ENCODE measurements at regions not wholly inside any gene's neighbourhood (a gene's known extent, or its start where the extent isn't known, plus 50 kb on each side); places are given as distances from the start of the nearest gene placed in this dataset.

GRCh38 chr3:30201715-30202114, 404.7 kb upstream of the TGFBR2 start:
- Mint-ChIP-seq H3K27ac (no peak overlapping the region), H3K9me3 (ENCODE audit: low read depth) (peaks cover 4% of the 10 kb centered on the region), H3K27me3 (peaks cover 7% of the 10 kb centered on the region), H3K36me3 (ENCODE audit: insufficient read depth) (no peaks in the 10 kb centered on the region), H3K4me3 (ENCODE audit: low read depth) (no peak overlapping the region), H3K4me1 (ENCODE audit: low read depth) (peaks cover 9% of the 10 kb centered on the region)
- no peak for DNase-seq (ENCODE audit: low spot score, unreplicated experiment)
- no peak for TF ChIP-seq CTCF (IDR thresholded peaks at IDR 0.05; ENCODE audit: unreplicated experiment)

- H3K9me3 Mint-ChIP-seq (ENCODE audit: low read depth): peaks cover 4% of the 10 kb centered on the region
- DNase-seq (ENCODE audit: low spot score, unreplicated experiment): no peak
Measured at GRCh38 chr3:30203301-30203700, 403.1 kb upstream of the TGFBR2 start.

GRCh38 chr3:30204126-30204525, 402.3 kb upstream of the TGFBR2 start:
- Mint-ChIP-seq H3K9me3 (ENCODE audit: low read depth) (peaks cover 4% of the 10 kb centered on the region), H3K36me3 (ENCODE audit: insufficient read depth) (no peaks in the 10 kb centered on the region), H3K27me3 (no peaks in the 10 kb centered on the region), H3K27ac (no peak overlapping the region), H3K4me3 (ENCODE audit: low read depth) (no peak overlapping the region), H3K4me1 (ENCODE audit: low read depth) (peaks cover 4% of the 10 kb centered on the region)
- DNase-seq (ENCODE audit: low spot score, unreplicated experiment): no peak
- TF ChIP-seq CTCF (IDR thresholded peaks at IDR 0.05; ENCODE audit: unreplicated experiment): no peak

More at GRCh38 chr3:30203301-30203700, 403.1 kb upstream of the TGFBR2 start:
- Mint-ChIP-seq H3K27me3 (peaks cover under 1% of the 10 kb centered on the region), H3K27ac (no peak overlapping the region), H3K36me3 (ENCODE audit: insufficient read depth) (no peaks in the 10 kb centered on the region), H3K4me3 (ENCODE audit: low read depth) (no peak overlapping the region), H3K4me1 (ENCODE audit: low read depth) (peaks cover 4% of the 10 kb centered on the region)
- no peak for TF ChIP-seq CTCF (IDR thresholded peaks at IDR 0.05; ENCODE audit: unreplicated experiment)

GRCh38 chr3:30206051-30206450, 400.4 kb upstream of the TGFBR2 start:
- no peaks in the 10 kb centered on the region for H3K36me3 Mint-ChIP-seq (ENCODE audit: insufficient read depth)

GRCh38 chr3:30221619-30222018, 384.8 kb upstream of the TGFBR2 start:
- DNase-seq (ENCODE audit: low spot score, unreplicated experiment): no peak
- H3K4me3 Mint-ChIP-seq (ENCODE audit: low read depth): no peak overlapping the region

More at GRCh38 chr3:30206051-30206450, 400.4 kb upstream of the TGFBR2 start:
- peaks cover 4% of the 10 kb centered on the region for H3K9me3 Mint-ChIP-seq (ENCODE audit: low read depth)
- no peak for DNase-seq (ENCODE audit: low spot score, unreplicated experiment)
- TF ChIP-seq CTCF (IDR thresholded peaks at IDR 0.05; ENCODE audit: unreplicated experiment): no peak
- no peaks in the 10 kb centered on the region for H3K27me3 Mint-ChIP-seq
- no peak overlapping the region for H3K4me3 Mint-ChIP-seq (ENCODE audit: low read depth)
- peaks cover 4% of the 10 kb centered on the region for H3K4me1 Mint-ChIP-seq (ENCODE audit: low read depth)
- no peak overlapping the region for H3K27ac Mint-ChIP-seq

More at GRCh38 chr3:30221619-30222018, 384.8 kb upstream of the TGFBR2 start:
- H3K4me1 Mint-ChIP-seq (ENCODE audit: low read depth): no peaks in the 10 kb centered on the region
- no peak for TF ChIP-seq CTCF (IDR thresholded peaks at IDR 0.05; ENCODE audit: unreplicated experiment)
- peaks cover 6% of the 10 kb centered on the region for H3K9me3 Mint-ChIP-seq (ENCODE audit: low read depth)
- H3K27me3 Mint-ChIP-seq: no peaks in the 10 kb centered on the region
- H3K36me3 Mint-ChIP-seq (ENCODE audit: insufficient read depth): no peaks in the 10 kb centered on the region
- H3K27ac Mint-ChIP-seq: no peak overlapping the region
